Adrenal gland (tissue), 5 donors: ENCODE measurements at regions not wholly inside any gene's neighbourhood (a gene's known extent, or its start where the extent isn't known, plus 50 kb on each side); places are given as distances from the start of the nearest gene placed in this dataset.

ENCODE experiments used
- POLR2A ChIP-seq, 2 donors: fragments of 450-650 bp; IDR thresholded peaks; one replicate each; pipeline ENCODE4 v1.6.1; 2017; ENCODE audit warnings: antibody characterized with exemption in 2 of 2, mild to moderate bottlenecking in 2 of 2, moderate library complexity in 1 of 2
- TF ChIP-seq, protein P1 (sequence below), 6 experiments: fragments of 450-650 bp in 4 of 6; fragments of 200-600 bp in 2 of 6; sonication (generic) in 1 of 6; IDR thresholded peaks; 1 replicate in 5 of 6; 2 replicates in 1 of 6; pipeline versions ENCODE4 v1.5.1 to v1.8.0; 2016 to 2021; ENCODE audit warnings: antibody characterized with exemption in 6 of 6, mild to moderate bottlenecking in 2 of 6, moderate library complexity in 1 of 6
- donor health status: DM: no; HTN: no; CAD: no.

- no peak for TF ChIP-seq POLR2A (IDR thresholded peaks at IDR 0.05)
- TF ChIP-seq, protein P1, sequence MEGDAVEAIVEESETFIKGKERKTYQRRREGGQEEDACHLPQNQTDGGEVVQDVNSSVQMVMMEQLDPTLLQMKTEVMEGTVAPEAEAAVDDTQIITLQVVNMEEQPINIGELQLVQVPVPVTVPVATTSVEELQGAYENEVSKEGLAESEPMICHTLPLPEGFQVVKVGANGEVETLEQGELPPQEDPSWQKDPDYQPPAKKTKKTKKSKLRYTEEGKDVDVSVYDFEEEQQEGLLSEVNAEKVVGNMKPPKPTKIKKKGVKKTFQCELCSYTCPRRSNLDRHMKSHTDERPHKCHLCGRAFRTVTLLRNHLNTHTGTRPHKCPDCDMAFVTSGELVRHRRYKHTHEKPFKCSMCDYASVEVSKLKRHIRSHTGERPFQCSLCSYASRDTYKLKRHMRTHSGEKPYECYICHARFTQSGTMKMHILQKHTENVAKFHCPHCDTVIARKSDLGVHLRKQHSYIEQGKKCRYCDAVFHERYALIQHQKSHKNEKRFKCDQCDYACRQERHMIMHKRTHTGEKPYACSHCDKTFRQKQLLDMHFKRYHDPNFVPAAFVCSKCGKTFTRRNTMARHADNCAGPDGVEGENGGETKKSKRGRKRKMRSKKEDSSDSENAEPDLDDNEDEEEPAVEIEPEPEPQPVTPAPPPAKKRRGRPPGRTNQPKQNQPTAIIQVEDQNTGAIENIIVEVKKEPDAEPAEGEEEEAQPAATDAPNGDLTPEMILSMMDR (IDR thresholded peaks at IDR 0.05) = no peak
These were observed 204.3 kb downstream of the RAB11FIP4 start for GRCh38 chr17:31595666-31596381.
